Ascending aorta (tissue), 2 donors: ENCODE measurements at regions not wholly inside any gene's neighbourhood (a gene's known extent, or its start where the extent isn't known, plus 50 kb on each side); places are given as distances from the start of the nearest gene placed in this dataset.

Experiments
- DNase-seq, 2 donors: peaks; one replicate each; pipeline ENCODE4 v3.0.0-alpha.2; 2019; ENCODE audit warnings: low spot score in 2 of 2
- H3K27ac ChIP-seq, 2 donors: fragments of 200-600 bp; sonication (generic); one replicate each; pipeline ENCODE4 v1.5.1; 2016 to 2017; ENCODE audit warnings: mild to moderate bottlenecking in 1 of 2
- H3K27me3 ChIP-seq: fragments of 200-600 bp; sonication (generic); one replicate; pipeline ENCODE4 v1.5.1; 2017
- H3K36me3 ChIP-seq, 2 donors: fragments of 200-600 bp; sonication (generic); one replicate each; pipeline ENCODE4 v1.5.1; 2016
- H3K4me1 ChIP-seq, 2 donors: fragments of 200-600 bp; sonication (generic); one replicate each; pipeline ENCODE4 v1.5.1; 2016 to 2017; ENCODE audit warnings: mild to moderate bottlenecking in 1 of 2
- H3K4me3 ChIP-seq, 2 donors: fragments of 200-600 bp; sonication (generic); one replicate each; pipeline ENCODE4 v1.5.1; 2016 to 2017; ENCODE audit warnings: mild to moderate bottlenecking in 1 of 2
- H3K9me3 ChIP-seq, 2 donors: fragments of 200-600 bp; sonication (generic); one replicate each; pipeline ENCODE4 v1.5.1; 2016
- CTCF ChIP-seq, 3 experiments: fragments of 200-600 bp in 2 of 3; fragments of 450-650 bp in 1 of 3; sonication (generic) in 2 of 3; IDR thresholded peaks; one replicate each; pipeline ENCODE4 v1.5.1; 2016 to 2019; ENCODE audit warnings: antibody characterized with exemption in 3 of 3, mild to moderate bottlenecking in 1 of 3, moderate library complexity in 1 of 3
- intact Hi-C: fragments of 100-400 bp; cut with DNase I; formaldehyde crosslinking; loops from one replicate; pipeline ENCODE4 v1.15.1; 2023

- Histone ChIP-seq H3K36me3 (no peaks in the 10 kb centered on the region), H3K27me3 (no peaks in the 10 kb centered on the region), H3K9me3 (no peaks in the 10 kb centered on the region), H3K4me3 (no peak overlapping the region), H3K27ac (no peak overlapping the region), H3K4me1 (no peaks in the 10 kb centered on the region)
- intact Hi-C loops, result no loop called here
- no peak for TF ChIP-seq CTCF (IDR thresholded peaks at IDR 0.05)
- DNase-seq, result no peak
Observed at GRCh38 chr3:132084982-132085381, 50.2 kb upstream of the CPNE4 start.

GRCh38 chr3:132087356-132087755, 52.5 kb upstream of the CPNE4 start:
- DNase-seq, result no peak
- Histone ChIP-seq H3K9me3 (no peaks in the 10 kb centered on the region), H3K27ac (no peak overlapping the region), H3K36me3 (no peaks in the 10 kb centered on the region), H3K27me3 (no peaks in the 10 kb centered on the region), H3K4me1 (no peaks in the 10 kb centered on the region), H3K4me3 (no peak overlapping the region)
- no peak for TF ChIP-seq CTCF (IDR thresholded peaks at IDR 0.05)
- intact Hi-C loops, result no loop called here

- intact Hi-C loops, result no loop called here
- Histone ChIP-seq H3K27ac (no peak overlapping the region), H3K4me1 (no peaks in the 10 kb centered on the region)
Observed at GRCh38 chr3:132088291-132088690, 53.5 kb upstream of the CPNE4 start.

GRCh38 chr3:132090921-132091320, 56.1 kb upstream of the CPNE4 start:
- Histone ChIP-seq H3K27ac (no peak overlapping the region), H3K9me3 (no peaks in the 10 kb centered on the region), H3K27me3 (no peaks in the 10 kb centered on the region), H3K4me1 (no peaks in the 10 kb centered on the region), H3K4me3 (no peak overlapping the region), H3K36me3 (no peaks in the 10 kb centered on the region)
- no peak for TF ChIP-seq CTCF (IDR thresholded peaks at IDR 0.05)
- intact Hi-C loops, result no loop called here
- DNase-seq, result no peak

More at GRCh38 chr3:132088291-132088690, 53.5 kb upstream of the CPNE4 start:
- no peak for TF ChIP-seq CTCF (IDR thresholded peaks at IDR 0.05)
- DNase-seq, result no peak
- H3K4me3 ChIP-seq, result no peak overlapping the region
- no peaks in the 10 kb centered on the region for H3K36me3 ChIP-seq
- no peaks in the 10 kb centered on the region for H3K27me3 ChIP-seq
- no peaks in the 10 kb centered on the region for H3K9me3 ChIP-seq

- Histone ChIP-seq H3K27me3 (no peaks in the 10 kb centered on the region), H3K4me3 (no peak overlapping the region), H3K36me3 (no peaks in the 10 kb centered on the region), H3K9me3 (no peaks in the 10 kb centered on the region), H3K4me1 (no peaks in the 10 kb centered on the region), H3K27ac (no peak overlapping the region)
- no peak for DNase-seq
- intact Hi-C loops, result no loop called here
- TF ChIP-seq CTCF (IDR thresholded peaks at IDR 0.05), result no peak
Observed at GRCh38 chr3:132116601-132117000, 81.8 kb upstream of the CPNE4 start.

GRCh38 chr3:132117642-132118041, 82.8 kb upstream of the CPNE4 start:
- H3K36me3 ChIP-seq, result no peaks in the 10 kb centered on the region
- H3K27ac ChIP-seq, result no peak overlapping the region
- H3K4me1 ChIP-seq, result no peaks in the 10 kb centered on the region
- no peak overlapping the region for H3K4me3 ChIP-seq
- H3K27me3 ChIP-seq, result no peaks in the 10 kb centered on the region
- TF ChIP-seq CTCF (IDR thresholded peaks at IDR 0.05), result no peak
- no peak for DNase-seq
- H3K9me3 ChIP-seq, result no peaks in the 10 kb centered on the region
- intact Hi-C loops, result no loop called here
